HepG2 (cell line): ENCODE measurements at regions not wholly inside any gene's neighbourhood (a gene's known extent, or its start where the extent isn't known, plus 50 kb on each side); places are given as distances from the start of the nearest gene placed in this dataset.

ENCODE experiments used
- ATF7 ChIP-seq, 2 experiments: fragments of 450-650 bp in 1 of 2; sonication (generic) in 1 of 2; formaldehyde crosslinking in 1 of 2; IDR thresholded peaks; 2 replicates each; pipeline versions ENCODE4 v1.4.0 to v1.6.1; 2016 to 2020; ENCODE audit warnings: antibody characterized with exemption in 1 of 2, mild to moderate bottlenecking in 1 of 2, missing genetic modification reagents in 1 of 2
- E2F1 ChIP-seq: sonication (generic); formaldehyde crosslinking; IDR thresholded peaks from 2 replicates; pipeline ENCODE4 v1.5.0; 2020; ENCODE audit warnings: missing genetic modification reagents
- EZH2 ChIP-seq: conservative IDR thresholded peaks from 2 replicates; pipeline ENCODE4 v1.6.1; 2012; ENCODE audit warnings: mild to moderate bottlenecking, low read depth, low read length, moderate library complexity
- MYC ChIP-seq: sonication (generic); formaldehyde crosslinking; IDR thresholded peaks from 2 replicates; pipeline ENCODE4 v1.9.0; 2021; ENCODE audit warnings: missing genetic modification reagents, borderline replicate concordance
- SRY ChIP-seq: sonication (generic); formaldehyde crosslinking; IDR thresholded peaks from 2 replicates; pipeline ENCODE4 v1.8.0; 2022; ENCODE audit warnings: mild to moderate bottlenecking, missing genetic modification reagents

DNA sequence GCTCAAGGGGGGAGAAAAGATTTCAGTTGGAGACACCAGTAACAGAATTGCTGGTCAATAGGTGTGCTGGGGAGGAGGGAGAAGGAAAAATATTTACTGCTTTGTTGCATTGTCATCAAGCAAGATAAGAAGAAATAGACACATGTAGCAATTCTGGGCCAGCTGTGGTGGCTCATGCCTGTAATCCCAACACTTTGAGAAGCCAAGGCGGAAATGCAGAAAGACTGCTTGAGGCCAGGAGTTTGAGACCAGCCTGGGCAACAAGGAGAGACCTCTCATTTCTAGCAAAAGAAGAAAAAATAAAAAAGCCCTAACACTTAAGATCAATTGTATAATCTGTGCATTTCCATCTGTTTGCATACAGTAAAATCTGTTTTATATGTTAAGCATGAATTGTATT lies 126.6 kb downstream of the ZFP64 start:
- TF ChIP-seq MYC (CRISPR knock-in tag) (no peak), SRY (CRISPR knock-in tag) (no peak), E2F1 (CRISPR knock-in tag) (no peak), EZH2 (no peak), ATF7 (IDR thresholded peaks at IDR 0.05) (no peak), ATF7 (CRISPR knock-in tag; IDR thresholded peaks at IDR 0.05) (no peak)
